ENCODE measurements at regions not wholly inside any gene's neighbourhood (a gene's known extent, or its start where the extent isn't known, plus 50 kb on each side); places are given as distances from the start of the nearest gene placed in this dataset.

GRCh38 chr14:22506378-22506710 is 82.7 kb downstream of the DAD1 start:
- dilution Hi-C loops (cut with MboI; ENCODE audit: extremely low pct_ligation_motif_present, low sequenced_read_pairs), result no loop called here
- DNase-seq (ENCODE audit: low read depth, low spot score) (no peak), FAIRE-seq (no peak)
- Histone ChIP-seq H3K4me2 (ENCODE audit: control insufficient read depth, extremely low read depth, insufficient read depth, low read depth, low read length) (no peak overlapping the region), H2AFZ (ENCODE audit: control insufficient read depth, low read length) (no peak overlapping the region), H3K4me1 (ENCODE audit: control insufficient read depth, extremely low read depth, insufficient read depth, low read length) (peaks cover 12% of the 10 kb centered on the region), H3K9me1 (ENCODE audit: control insufficient read depth, extremely low read depth, insufficient read depth, low read length) (no peaks in the 10 kb centered on the region), H3K9me3 (ENCODE audit: control insufficient read depth, low read depth, low read length) (no peaks in the 10 kb centered on the region), H3K36me3 (ENCODE audit: control insufficient read depth in 2 of 2, extremely low read depth in 1 of 2, insufficient read depth in 2 of 2, low read length in 2 of 2) (no peaks in the 10 kb centered on the region), H3K9ac (ENCODE audit: control insufficient read depth, extremely low read depth, insufficient read depth, low read length) (no peak overlapping the region), H3K79me2 (ENCODE audit: control insufficient read depth, insufficient read depth, low read length) (no peaks in the 10 kb centered on the region), H3K4me3 (ENCODE audit: control insufficient read depth in 2 of 3, extremely low read depth in 1 of 3, insufficient read depth in 2 of 3, low read depth in 1 of 3, low read length in 3 of 3) (no peak overlapping the region), H3K27ac (ENCODE audit: control insufficient read depth, insufficient read depth, low read length) (no peak overlapping the region), H4K20me1 (ENCODE audit: control insufficient read depth, extremely low read depth, insufficient read depth, low read length) (no peaks in the 10 kb centered on the region), H3K27me3 (ENCODE audit: control insufficient read depth, extremely low read depth, insufficient read depth, low read length) (no peaks in the 10 kb centered on the region)
- TF ChIP-seq CTCF (optimal IDR thresholded peaks at IDR 0.05 in 1 of 3, IDR thresholded peaks at IDR 0.05 in 1 of 3, conservative IDR thresholded peaks at IDR 0.05 in 1 of 3; ENCODE audit: extremely low read depth in 1 of 3, insufficient read depth in 2 of 3, low read length in 3 of 3), result no peak
- TF ChIP-seq EZH2 (IDR thresholded peaks at IDR 0.05; ENCODE audit: low read length), result no peak

DNA sequence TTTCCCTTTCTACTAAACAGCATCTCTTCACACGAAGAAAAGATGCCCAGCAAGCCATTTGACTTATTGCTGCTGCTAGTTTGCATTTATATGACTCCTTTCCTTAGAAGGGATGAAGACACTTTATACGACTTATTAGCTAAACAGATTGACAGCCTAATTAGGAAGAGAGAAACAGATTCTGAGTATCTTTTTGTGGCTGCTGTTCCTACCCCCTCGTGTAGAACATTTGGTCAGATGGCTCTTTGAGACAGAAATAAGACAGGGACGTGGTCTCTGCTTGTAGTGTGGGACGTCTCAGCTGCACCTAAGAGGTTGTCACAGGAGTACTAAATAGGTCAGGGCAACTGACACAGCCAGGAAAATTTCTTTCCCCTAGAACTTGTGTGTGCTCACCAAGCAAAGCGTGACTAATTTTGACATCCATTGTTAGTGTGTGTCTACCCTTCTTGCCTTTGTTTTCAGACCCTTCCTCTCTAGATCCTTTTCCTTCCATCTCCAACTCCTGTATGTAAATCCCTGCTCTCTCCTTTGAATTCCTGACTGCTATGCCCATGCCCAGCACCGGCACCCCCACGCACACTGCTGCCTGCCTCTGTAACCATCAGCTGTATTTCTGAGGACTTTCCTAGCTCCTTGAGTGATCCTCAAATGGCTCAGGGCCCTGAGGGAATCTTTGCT is 83.2 kb downstream of the DAD1 start:
- no peaks in the 10 kb centered on the region for H3K9me1 ChIP-seq (ENCODE audit: control insufficient read depth, extremely low read depth, insufficient read depth, low read length)
- no peaks in the 10 kb centered on the region for H3K36me3 ChIP-seq (ENCODE audit: control insufficient read depth in 2 of 2, extremely low read depth in 1 of 2, insufficient read depth in 2 of 2, low read length in 2 of 2)
- DNase-seq (ENCODE audit: low read depth, low spot score) (no peak), FAIRE-seq (no peak)
- no peak overlapping the region for H2AFZ ChIP-seq (ENCODE audit: control insufficient read depth, low read length)
- no peak overlapping the region for H3K27ac ChIP-seq (ENCODE audit: control insufficient read depth, insufficient read depth, low read length)
- no peak overlapping the region for H3K4me3 ChIP-seq (ENCODE audit: control insufficient read depth in 2 of 3, extremely low read depth in 1 of 3, insufficient read depth in 2 of 3, low read depth in 1 of 3, low read length in 3 of 3)
- no peaks in the 10 kb centered on the region for H3K9me3 ChIP-seq (ENCODE audit: control insufficient read depth, low read depth, low read length)
- H3K4me2 ChIP-seq (ENCODE audit: control insufficient read depth, extremely low read depth, insufficient read depth, low read depth, low read length), result no peak overlapping the region
- H4K20me1 ChIP-seq (ENCODE audit: control insufficient read depth, extremely low read depth, insufficient read depth, low read length), result no peaks in the 10 kb centered on the region
- H3K9ac ChIP-seq (ENCODE audit: control insufficient read depth, extremely low read depth, insufficient read depth, low read length), result no peak overlapping the region
- no peak for TF ChIP-seq CTCF (optimal IDR thresholded peaks at IDR 0.05 in 1 of 3, IDR thresholded peaks at IDR 0.05 in 1 of 3, conservative IDR thresholded peaks at IDR 0.05 in 1 of 3; ENCODE audit: extremely low read depth in 1 of 3, insufficient read depth in 2 of 3, low read length in 3 of 3)
- TF ChIP-seq EZH2 (IDR thresholded peaks at IDR 0.05; ENCODE audit: low read length), result no peak
- peaks cover 12% of the 10 kb centered on the region for H3K4me1 ChIP-seq (ENCODE audit: control insufficient read depth, extremely low read depth, insufficient read depth, low read length)
- no peaks in the 10 kb centered on the region for H3K27me3 ChIP-seq (ENCODE audit: control insufficient read depth, extremely low read depth, insufficient read depth, low read length)
- H3K79me2 ChIP-seq (ENCODE audit: control insufficient read depth, insufficient read depth, low read length), result no peaks in the 10 kb centered on the region
- dilution Hi-C loops (cut with MboI; ENCODE audit: extremely low pct_ligation_motif_present, low sequenced_read_pairs), result no loop called here
